GM12865 (cell line): ENCODE measurements at regions not wholly inside any gene's neighbourhood (a gene's known extent, or its start where the extent isn't known, plus 50 kb on each side); places are given as distances from the start of the nearest gene placed in this dataset.
A peak's percentile ranks its signal among the peaks of the same experiment; 100 is the strongest.

Experiments
- DNase-seq: peaks from one replicate; pipeline ENCODE4 v3.0.0; 2010; ENCODE audit warnings: low read depth
- H3K4me3 ChIP-seq: 2 replicates; pipeline ENCODE4 v1.5.1; 2011; ENCODE audit warnings: mild to moderate bottlenecking, low read depth, low read length, control low read depth
- TF ChIP-seq, protein P1 (sequence below): IDR thresholded peaks from 2 replicates; pipeline ENCODE4 v1.5.1; 2011; ENCODE audit warnings: low read length, control low read depth, low read depth, inconsistent platforms; ENCODE audit not compliant: insufficient read depth; ENCODE audit errors: missing control alignments

DNA sequence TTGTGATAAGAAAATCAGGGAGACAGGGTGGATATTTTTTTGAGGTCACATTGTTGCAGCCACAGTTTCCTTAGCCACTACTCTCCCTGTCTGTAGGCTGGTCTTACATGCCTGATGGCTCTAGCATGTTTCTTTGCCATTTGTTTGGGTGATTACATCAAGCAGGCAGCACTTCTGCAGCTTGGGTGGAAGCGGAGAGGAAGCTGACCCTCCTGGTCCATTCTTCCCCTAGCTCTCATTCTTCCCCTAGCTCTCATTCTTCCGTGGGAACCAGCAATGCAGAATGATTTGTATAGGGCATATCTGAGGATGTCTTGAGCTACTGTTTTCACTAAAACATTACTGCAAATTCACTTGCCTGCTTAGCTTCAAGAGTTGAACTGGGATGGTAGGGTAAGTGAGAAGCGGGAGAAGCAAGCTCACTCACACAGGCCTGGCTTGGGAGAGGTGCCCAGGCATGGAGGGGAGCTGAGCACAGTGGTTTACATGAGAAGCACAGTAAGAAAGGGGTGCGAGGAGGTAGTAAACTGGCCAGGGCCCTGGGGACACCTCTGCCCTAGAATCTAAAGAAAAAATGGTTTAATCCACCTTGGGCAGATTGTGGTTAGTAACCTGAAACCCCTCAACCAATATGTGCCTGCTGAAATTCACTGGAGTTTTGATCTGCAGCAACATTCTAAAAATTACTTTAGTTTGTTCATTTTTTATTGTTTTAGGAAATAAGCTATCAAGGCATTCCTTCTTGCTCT lies 538.9 kb downstream of the RFC3 start:
- no peak for DNase-seq
- H3K4me3 ChIP-seq, result no peak overlapping the region
- TF ChIP-seq, protein P1, sequence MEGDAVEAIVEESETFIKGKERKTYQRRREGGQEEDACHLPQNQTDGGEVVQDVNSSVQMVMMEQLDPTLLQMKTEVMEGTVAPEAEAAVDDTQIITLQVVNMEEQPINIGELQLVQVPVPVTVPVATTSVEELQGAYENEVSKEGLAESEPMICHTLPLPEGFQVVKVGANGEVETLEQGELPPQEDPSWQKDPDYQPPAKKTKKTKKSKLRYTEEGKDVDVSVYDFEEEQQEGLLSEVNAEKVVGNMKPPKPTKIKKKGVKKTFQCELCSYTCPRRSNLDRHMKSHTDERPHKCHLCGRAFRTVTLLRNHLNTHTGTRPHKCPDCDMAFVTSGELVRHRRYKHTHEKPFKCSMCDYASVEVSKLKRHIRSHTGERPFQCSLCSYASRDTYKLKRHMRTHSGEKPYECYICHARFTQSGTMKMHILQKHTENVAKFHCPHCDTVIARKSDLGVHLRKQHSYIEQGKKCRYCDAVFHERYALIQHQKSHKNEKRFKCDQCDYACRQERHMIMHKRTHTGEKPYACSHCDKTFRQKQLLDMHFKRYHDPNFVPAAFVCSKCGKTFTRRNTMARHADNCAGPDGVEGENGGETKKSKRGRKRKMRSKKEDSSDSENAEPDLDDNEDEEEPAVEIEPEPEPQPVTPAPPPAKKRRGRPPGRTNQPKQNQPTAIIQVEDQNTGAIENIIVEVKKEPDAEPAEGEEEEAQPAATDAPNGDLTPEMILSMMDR, result no peak

DNA sequence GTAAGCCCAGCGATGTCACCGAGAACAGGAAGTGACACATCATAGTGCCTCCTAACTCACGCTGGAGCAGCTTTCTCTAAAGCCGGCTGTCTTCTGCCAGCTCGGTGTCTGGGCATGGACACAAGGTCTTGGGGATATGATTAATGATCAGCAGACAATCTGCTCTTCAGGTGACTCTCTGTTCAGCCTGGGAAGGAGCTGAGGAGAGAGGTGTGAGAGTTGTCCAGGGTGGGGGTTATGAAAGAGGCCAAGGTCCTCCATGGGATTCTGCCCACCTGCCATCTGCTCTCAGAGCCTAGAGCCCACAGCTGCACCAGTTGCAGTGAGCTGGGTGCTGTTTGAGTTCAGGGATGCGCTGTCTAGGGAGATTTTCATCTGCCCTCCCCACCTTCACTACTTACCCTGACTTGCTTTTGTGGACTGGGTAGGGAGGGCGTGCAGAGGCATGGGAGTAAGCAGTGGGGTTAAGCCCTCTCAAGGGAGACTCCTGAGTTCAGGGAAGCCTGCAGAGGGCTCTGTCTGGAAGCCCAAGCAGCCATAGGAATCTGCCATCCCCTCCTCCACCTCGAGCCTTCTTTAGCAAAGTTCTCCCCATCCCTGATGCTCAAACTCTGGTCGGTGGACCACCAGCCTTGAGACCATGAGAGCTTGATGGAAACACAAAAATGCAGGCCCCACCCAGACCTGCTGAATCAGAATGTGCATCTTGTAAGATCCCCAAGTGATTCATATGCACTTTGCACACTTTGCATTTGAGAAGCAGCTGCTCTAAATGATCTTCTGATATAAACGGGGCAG lies 539.7 kb downstream of the RFC3 start:
- peak; percentile 5 for DNase-seq

DNA sequence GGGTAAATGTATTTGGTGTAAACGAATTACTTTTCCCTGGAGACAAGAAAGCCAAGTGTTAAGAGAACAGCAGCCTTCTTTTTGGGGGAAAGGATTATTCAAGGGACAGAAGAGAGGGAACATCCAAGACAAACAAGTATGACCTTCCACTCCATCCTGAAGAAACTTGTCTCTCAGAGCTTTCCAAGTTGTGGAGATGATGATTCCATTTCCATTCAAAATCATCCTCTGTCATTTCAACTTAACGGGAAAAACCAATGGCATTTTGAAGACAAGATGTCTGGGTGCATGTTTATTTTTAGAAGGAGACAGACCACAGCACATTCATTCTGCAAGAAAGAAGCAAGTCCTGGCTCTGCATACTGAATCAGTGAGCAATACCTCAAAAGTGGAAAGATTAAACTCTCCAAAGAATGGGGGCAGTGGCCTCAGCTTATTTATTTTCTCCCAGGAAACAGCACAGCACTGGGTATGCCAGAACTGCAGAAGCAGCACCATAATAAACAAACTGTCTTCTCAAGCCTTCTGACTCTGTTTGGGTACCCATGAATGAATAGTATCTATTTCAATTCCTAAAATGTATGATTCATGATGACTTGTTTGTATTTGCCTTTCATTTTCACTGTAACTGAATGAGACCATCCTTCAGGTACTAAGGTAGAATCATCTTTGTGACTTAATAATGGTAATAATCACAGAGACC lies 541.0 kb downstream of the RFC3 start:
- no peak overlapping the region for H3K4me3 ChIP-seq
- TF ChIP-seq, protein P1, result no peak
- DNase-seq, result no peak

More for the DNA sequence above, 539.7 kb downstream of the RFC3 start:
- TF ChIP-seq, protein P1, result no peak
- H3K4me3 ChIP-seq, result no peak overlapping the region

DNA sequence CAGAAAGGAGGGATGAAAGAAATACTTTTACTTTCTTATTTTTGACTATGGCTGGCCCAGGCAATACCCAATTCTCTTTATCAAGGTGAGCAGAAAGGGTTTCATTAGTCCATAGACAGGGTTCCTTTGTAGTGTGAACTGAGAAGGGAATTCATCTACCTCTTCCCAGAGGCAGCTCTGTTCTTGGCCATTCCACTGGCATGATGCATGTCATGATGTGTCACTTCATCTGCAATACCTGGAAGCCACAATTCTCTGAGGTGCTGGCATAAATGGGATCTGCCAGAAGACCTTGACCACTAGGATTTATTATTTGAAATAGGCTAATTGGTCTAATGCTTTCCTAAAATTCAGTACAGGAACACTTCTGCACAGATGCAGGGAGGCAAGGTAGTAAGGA lies 542.8 kb downstream of the RFC3 start:
- TF ChIP-seq, protein P1, result no peak
- DNase-seq, result no peak
- H3K4me3 ChIP-seq, result no peak overlapping the region

DNA sequence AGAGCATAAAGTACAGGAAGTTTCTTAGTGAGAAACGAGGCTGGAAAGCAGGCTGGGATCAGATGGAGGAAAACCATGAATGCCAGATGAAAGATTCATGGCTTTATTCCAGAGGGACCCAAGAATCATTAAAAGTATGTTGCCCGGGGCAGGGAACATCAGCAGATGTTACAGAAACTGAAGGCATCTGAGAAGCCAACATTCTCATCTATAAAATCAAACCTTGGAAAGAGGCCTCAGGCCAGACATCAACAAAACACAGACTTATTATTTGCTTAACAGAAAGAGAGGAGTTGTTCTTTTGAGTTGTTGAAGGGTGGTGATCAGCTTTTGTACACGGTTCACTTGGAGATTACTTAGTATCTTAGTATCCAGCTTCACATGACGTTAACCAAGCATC lies 543.6 kb downstream of the RFC3 start:
- H3K4me3 ChIP-seq, result no peak overlapping the region
- TF ChIP-seq, protein P1, result no peak
- DNase-seq, result no peak

DNA sequence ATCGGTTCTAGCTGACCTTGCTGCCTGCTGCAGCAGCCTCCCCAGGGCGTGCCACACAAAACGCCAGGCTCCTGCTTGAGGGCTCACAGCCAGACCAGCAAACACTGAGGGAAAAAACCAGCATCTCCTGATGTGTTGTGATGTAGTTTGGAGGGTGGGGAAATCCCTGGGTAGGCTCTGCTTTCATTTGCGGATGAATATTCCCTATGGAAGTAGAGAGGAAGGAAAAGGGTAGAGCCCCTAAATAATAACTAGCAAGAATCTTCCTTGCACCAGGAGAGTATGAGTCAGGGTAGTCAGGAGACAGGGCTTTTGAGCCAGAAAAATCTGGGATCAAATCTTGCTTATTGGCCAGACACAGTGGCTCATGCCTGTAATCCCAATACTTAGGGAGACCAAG lies 545.3 kb downstream of the RFC3 start:
- TF ChIP-seq, protein P1, result no peak
- DNase-seq, result no peak

More for the DNA sequence above, 545.3 kb downstream of the RFC3 start:
- no peak overlapping the region for H3K4me3 ChIP-seq
